Glutamatergic neuron (in vitro differentiated cells): ENCODE measurements at regions not wholly inside any gene's neighbourhood (a gene's known extent, or its start where the extent isn't known, plus 50 kb on each side); places are given as distances from the start of the nearest gene placed in this dataset.
A peak's percentile ranks its signal among the peaks of the same experiment; 100 is the strongest.

Source experiments
- DNase-seq: peaks from one replicate; pipeline ENCODE4 v3.0.0; 2022
- H3K27ac Mint-ChIP-seq: one replicate; pipeline ENCODE4 v1.8.0; 2020; ENCODE audit warnings: mild to moderate bottlenecking, mixed read lengths, inconsistent platforms; ENCODE audit not compliant: unreplicated experiment
- H3K27me3 Mint-ChIP-seq: one replicate; pipeline ENCODE4 v1.8.0; 2020; ENCODE audit warnings: mild to moderate bottlenecking, moderate library complexity, mixed read lengths, inconsistent platforms; ENCODE audit not compliant: unreplicated experiment
- H3K36me3 Mint-ChIP-seq: one replicate; pipeline ENCODE4 v1.8.0; 2020; ENCODE audit warnings: mild to moderate bottlenecking, mixed read lengths, inconsistent platforms; ENCODE audit not compliant: unreplicated experiment
- H3K4me1 Mint-ChIP-seq: one replicate; pipeline ENCODE4 v1.8.0; 2020; ENCODE audit warnings: mild to moderate bottlenecking, low read depth, mixed read lengths, inconsistent platforms; ENCODE audit not compliant: unreplicated experiment
- H3K4me3 Mint-ChIP-seq: one replicate; pipeline ENCODE4 v1.8.0; 2020; ENCODE audit warnings: mild to moderate bottlenecking, mixed read lengths, inconsistent platforms; ENCODE audit not compliant: unreplicated experiment
- H3K9me3 Mint-ChIP-seq: one replicate; pipeline ENCODE4 v1.8.0; 2020; ENCODE audit warnings: mild to moderate bottlenecking, moderate library complexity, mixed read lengths, inconsistent platforms; ENCODE audit not compliant: unreplicated experiment
- CTCF ChIP-seq: fragments of 200-600 bp; sonication (generic); IDR thresholded peaks from one replicate; pipeline ENCODE4 v1.5.0; 2021; ENCODE audit not compliant: partially characterized antibody, unreplicated experiment

- Mint-ChIP-seq H3K4me1 (no peaks in the 10 kb centered on the region), H3K27me3 (no peaks in the 10 kb centered on the region), H3K36me3 (no peaks in the 10 kb centered on the region), H3K27ac (no peak overlapping the region), H3K9me3 (no peaks in the 10 kb centered on the region), H3K4me3 (no peak overlapping the region)
- TF ChIP-seq CTCF: no peak
- DNase-seq: no peak
These were observed 337.2 kb upstream of the NAV3 start for GRCh38 chr12:77493302-77494168.

GRCh38 chr12:77492536-77492935 lies 338.2 kb upstream of the NAV3 start:
- Mint-ChIP-seq H3K36me3 (no peaks in the 10 kb centered on the region), H3K4me3 (no peak overlapping the region), H3K9me3 (no peaks in the 10 kb centered on the region), H3K4me1 (no peaks in the 10 kb centered on the region), H3K27ac (no peak overlapping the region), H3K27me3 (no peaks in the 10 kb centered on the region)
- no peak for TF ChIP-seq CTCF
- DNase-seq: no peak

- Mint-ChIP-seq H3K27ac (no peak overlapping the region), H3K4me1 (peaks cover 13% of the 10 kb centered on the region), H3K27me3 (no peaks in the 10 kb centered on the region), H3K4me3 (no peak overlapping the region), H3K9me3 (peaks cover 2% of the 10 kb centered on the region), H3K36me3 (no peaks in the 10 kb centered on the region)
- DNase-seq: no peak
- TF ChIP-seq CTCF: no peak
These were observed 341.2 kb upstream of the NAV3 start for GRCh38 chr12:77489331-77489970.

- no peaks in the 10 kb centered on the region for H3K36me3 Mint-ChIP-seq
- no peak overlapping the region for H3K4me3 Mint-ChIP-seq
- DNase-seq: no peak
- TF ChIP-seq CTCF: no peak
- peaks cover 2% of the 10 kb centered on the region for H3K9me3 Mint-ChIP-seq
- no peaks in the 10 kb centered on the region for H3K27me3 Mint-ChIP-seq
- peaks cover 13% of the 10 kb centered on the region for H3K4me1 Mint-ChIP-seq
- H3K27ac Mint-ChIP-seq: no peak overlapping the region
These were observed 342.6 kb upstream of the NAV3 start for GRCh38 chr12:77488041-77488620.

- no peaks in the 10 kb centered on the region for H3K27me3 Mint-ChIP-seq
- peaks cover 13% of the 10 kb centered on the region for H3K4me1 Mint-ChIP-seq
- no peak for TF ChIP-seq CTCF
- peaks cover 2% of the 10 kb centered on the region for H3K9me3 Mint-ChIP-seq
- no peak for DNase-seq
- H3K4me3 Mint-ChIP-seq: no peak overlapping the region
- H3K27ac Mint-ChIP-seq: peak overlapping the region; percentile 93
- no peaks in the 10 kb centered on the region for H3K36me3 Mint-ChIP-seq
These were observed 343.8 kb upstream of the NAV3 start for GRCh38 chr12:77486872-77487271.
